ENCODE measurements at regions not wholly inside any gene's neighbourhood (a gene's known extent, or its start where the extent isn't known, plus 50 kb on each side); places are given as distances from the start of the nearest gene placed in this dataset.

- TF ChIP-seq CREB1 (CRISPR knock-in tag; IDR thresholded peaks at IDR 0.05), result no peak
- TF ChIP-seq NR2C2 (CRISPR knock-in tag; IDR thresholded peaks at IDR 0.05), result no peak
- no peak for TF ChIP-seq E2F5 (CRISPR knock-in tag; IDR thresholded peaks at IDR 0.05)
- TF ChIP-seq RELA (CRISPR knock-in tag; IDR thresholded peaks at IDR 0.05; ENCODE audit: borderline replicate concordance), result no peak
- no peak for TF ChIP-seq NR1H2 (CRISPR knock-in tag; IDR thresholded peaks at IDR 0.05)
- TF ChIP-seq E2F1 (CRISPR knock-in tag; IDR thresholded peaks at IDR 0.05), result no peak
Measured at GRCh38 chr11:38155856-38156255, 1557.8 kb upstream of the RAG2 start (continued).

GRCh38 chr11:38153985-38154384, 1555.9 kb upstream of the RAG2 start:
- Mint-ChIP-seq H3K9me3 (peaks cover 70% of the 10 kb centered on the region), H3K27ac (no peak overlapping the region), H3K27me3 (ENCODE audit: low read depth) (peaks cover 3% of the 10 kb centered on the region), H3K4me3 (no peak overlapping the region), H3K4me1 (peaks cover 16% of the 10 kb centered on the region), H3K36me3 (peaks cover 61% of the 10 kb centered on the region)
- no peak for DNase-seq (ENCODE audit: low spot score)
- no peak for ATAC-seq
- POLR2A ChIA-PET, result no interaction called here
- TF ChIP-seq SP1 (CRISPR knock-in tag; conservative IDR thresholded peaks at IDR 0.05) (no peak), FOXK1 (CRISPR knock-in tag; IDR thresholded peaks at IDR 0.05) (no peak), NFE2L1 (CRISPR knock-in tag; IDR thresholded peaks at IDR 0.05) (no peak)
- CTCF ChIA-PET, result no interaction called here

- H3K9me3 Mint-ChIP-seq, result peaks cover 68% of the 10 kb centered on the region
- peaks cover 45% of the 10 kb centered on the region for H3K36me3 Mint-ChIP-seq
- no peak overlapping the region for H3K4me3 Mint-ChIP-seq
- CTCF ChIA-PET, result no interaction called here
- no peak for ATAC-seq
- H3K4me1 Mint-ChIP-seq, result no peaks in the 10 kb centered on the region
- H3K27ac Mint-ChIP-seq, result no peak overlapping the region
- no peak for TF ChIP-seq TCF7 (CRISPR knock-in tag; IDR thresholded peaks at IDR 0.05; ENCODE audit: low read depth)
- TF ChIP-seq ZBTB21 (CRISPR knock-in tag; IDR thresholded peaks at IDR 0.05; ENCODE audit: borderline replicate concordance), result no peak
- no peak for TF ChIP-seq ATF2 (CRISPR knock-in tag; IDR thresholded peaks at IDR 0.05; ENCODE audit: borderline replicate concordance, low read depth)
- no peak for TF ChIP-seq CTCF (IDR thresholded peaks at IDR 0.05)
- no peak for TF ChIP-seq ZSCAN18 (CRISPR knock-in tag; IDR thresholded peaks at IDR 0.05)
- TF ChIP-seq ZNF121 (CRISPR knock-in tag; IDR thresholded peaks at IDR 0.05), result no peak
- no peak for TF ChIP-seq CREB1 (CRISPR knock-in tag; IDR thresholded peaks at IDR 0.05)
- TF ChIP-seq HMGA2 (CRISPR knock-in tag; IDR thresholded peaks at IDR 0.05), result no peak
- no peak for TF ChIP-seq ZNF138 (CRISPR knock-in tag; conservative IDR thresholded peaks at IDR 0.05)
- DNase-seq (ENCODE audit: low spot score), result no peak
- 0 out of 2 replicates have a peak, but pooled peaks cover 3% of the 10 kb centered on the region for H3K27me3 Mint-ChIP-seq (ENCODE audit: low read depth)
- POLR2A ChIA-PET, result no interaction called here
Measured at GRCh38 chr11:38143852-38144251, 1545.8 kb upstream of the RAG2 start.

Data from WTC11 (cell line).